PC-3 (cell line): ENCODE measurements at regions not wholly inside any gene's neighbourhood (a gene's known extent, or its start where the extent isn't known, plus 50 kb on each side); places are given as distances from the start of the nearest gene placed in this dataset.

Experiments used
- ATAC-seq: fragments of 200-7000 bp; cut with Tn5 transposase; 2 replicates; pipeline ENCODE4 v1.9.1; 2020; ENCODE audit warnings: mild to moderate bottlenecking, moderate library complexity
- BruUV-seq: library from RNA; stranded (reverse); fragments of 400-500 nt; replicated peaks from 2 replicates; lab custom pipeline; 2021; lab: Mats Ljungman, UMichigan
- CTCF ChIA-PET: fragments of 300-600 bp; sonication (Branson Sonifier 250); formaldehyde crosslinking; loops from one replicate; lab custom pipeline; 2022; ENCODE audit warnings: antibody characterized with exemption; lab: Charles Lee
- POLR2A ChIA-PET: fragments of 300-600 bp; sonication (Branson Sonifier 250); formaldehyde crosslinking; loops from one replicate; lab custom pipeline; 2022; ENCODE audit warnings: antibody characterized with exemption; ENCODE audit not compliant: unreplicated experiment; lab: Charles Lee
- DNase-seq: peaks from one replicate; pipeline ENCODE4 v3.0.0-alpha.2; 2015
- H2AFZ ChIP-seq: fragments of 300-600 bp; sonication (generic); 2 replicates; pipeline ENCODE4 v1.6.0; 2016; ENCODE audit warnings: antibody characterized with exemption, low read length
- H3F3A ChIP-seq: fragments of 300-600 bp; sonication (generic); one replicate; pipeline ENCODE4 v1.6.0; 2017; ENCODE audit warnings: antibody characterized with exemption, low read length, control low read depth, mild to moderate bottlenecking; ENCODE audit not compliant: unreplicated experiment
- H3K27ac ChIP-seq: fragments of 300-600 bp; sonication (generic); 2 replicates; pipeline ENCODE4 v1.5.1; 2016; ENCODE audit warnings: mild to moderate bottlenecking, low read length
- H3K27me3 ChIP-seq: fragments of 300-600 bp; sonication (generic); 2 replicates; pipeline ENCODE4 v1.6.1; 2016; ENCODE audit warnings: low read length, mixed read lengths
- H3K36me3 ChIP-seq: fragments of 300-600 bp; sonication (generic); 2 replicates; pipeline ENCODE4 v1.6.1; 2016; ENCODE audit warnings: low read depth, mixed run types, low read length, mixed read lengths
- H3K4me1 ChIP-seq: fragments of 300-600 bp; sonication (generic); 2 replicates; pipeline ENCODE4 v1.5.1; 2016; ENCODE audit warnings: low read length; ENCODE audit not compliant: insufficient read depth
- H3K4me2 ChIP-seq: fragments of 300-600 bp; sonication (generic); 2 replicates; pipeline ENCODE4 v1.6.0; 2016; ENCODE audit warnings: low read length
- H3K4me3 ChIP-seq: fragments of 300-600 bp; sonication (generic); 2 replicates; pipeline ENCODE4 v1.5.1; 2016; ENCODE audit warnings: mild to moderate bottlenecking, low read length, mixed read lengths
- H3K79me2 ChIP-seq: fragments of 300-600 bp; sonication (generic); 2 replicates; pipeline ENCODE4 v1.6.1; 2017; ENCODE audit warnings: low read length, mixed read lengths
- H3K9ac ChIP-seq: fragments of 300-600 bp; sonication (generic); 2 replicates; pipeline ENCODE4 v1.6.0; 2016; ENCODE audit warnings: mild to moderate bottlenecking, low read length
- H3K9me2 ChIP-seq: fragments of 300-600 bp; sonication (generic); replicated peaks from 2 replicates; pipeline ENCODE4 v1.6.1; 2016; ENCODE audit warnings: mixed run types, low read length, mixed read lengths
- H3K9me3 ChIP-seq: fragments of 300-600 bp; sonication (generic); 2 replicates; pipeline ENCODE4 v1.6.1; 2016; ENCODE audit warnings: low read length, mixed read lengths
- H4K20me1 ChIP-seq: fragments of 300-600 bp; sonication (generic); 2 replicates; pipeline ENCODE4 v1.6.1; 2016; ENCODE audit warnings: low read length, mixed read lengths
- EZH2 ChIP-seq: fragments of 300-600 bp; sonication (generic); IDR thresholded peaks from one replicate; pipeline ENCODE4 v1.6.1; 2017; ENCODE audit warnings: antibody characterized with exemption, mild to moderate bottlenecking, low read length; ENCODE audit not compliant: unreplicated experiment
- EZH2phosphoT487 ChIP-seq: fragments of 300-600 bp; sonication (generic); IDR thresholded peaks from 2 replicates; pipeline ENCODE4 v1.6.1; 2018; ENCODE audit warnings: mild to moderate bottlenecking, antibody characterized with exemption, low read length, borderline replicate concordance
- intact Hi-C: fragments of 100-400 bp; cut with micrococcal nuclease; formaldehyde crosslinking; loops from 2 replicates; pipeline ENCODE4 v1.9.0; 2023
- TF ChIP-seq, protein P1 (sequence below): fragments of 300-600 bp; sonication (generic); conservative IDR thresholded peaks from 2 replicates; pipeline ENCODE4 v1.5.1; 2017; ENCODE audit warnings: antibody characterized with exemption, low read depth, mild to moderate bottlenecking, low read length

GRCh38 chr4:178894126-178894525, 1451.9 kb upstream of the AGA start:
- Histone ChIP-seq H3K27me3 (no peaks in the 10 kb centered on the region), H3K9me2 (no peaks in the 10 kb centered on the region), H3K4me2 (no peak overlapping the region), H3K27ac (no peak overlapping the region), H4K20me1 (no peaks in the 10 kb centered on the region), H3K4me1 (no peaks in the 10 kb centered on the region), H3K9ac (no peak overlapping the region), H3K4me3 (no peak overlapping the region), H3K36me3 (no peaks in the 10 kb centered on the region), H3F3A (no peaks in the 10 kb centered on the region), H2AFZ (no peak overlapping the region), H3K79me2 (no peaks in the 10 kb centered on the region), H3K9me3 (no peaks in the 10 kb centered on the region)
- no peak for DNase-seq
- TF ChIP-seq EZH2phosphoT487 (no peak), EZH2 (no peak)
- TF ChIP-seq, protein P1, sequence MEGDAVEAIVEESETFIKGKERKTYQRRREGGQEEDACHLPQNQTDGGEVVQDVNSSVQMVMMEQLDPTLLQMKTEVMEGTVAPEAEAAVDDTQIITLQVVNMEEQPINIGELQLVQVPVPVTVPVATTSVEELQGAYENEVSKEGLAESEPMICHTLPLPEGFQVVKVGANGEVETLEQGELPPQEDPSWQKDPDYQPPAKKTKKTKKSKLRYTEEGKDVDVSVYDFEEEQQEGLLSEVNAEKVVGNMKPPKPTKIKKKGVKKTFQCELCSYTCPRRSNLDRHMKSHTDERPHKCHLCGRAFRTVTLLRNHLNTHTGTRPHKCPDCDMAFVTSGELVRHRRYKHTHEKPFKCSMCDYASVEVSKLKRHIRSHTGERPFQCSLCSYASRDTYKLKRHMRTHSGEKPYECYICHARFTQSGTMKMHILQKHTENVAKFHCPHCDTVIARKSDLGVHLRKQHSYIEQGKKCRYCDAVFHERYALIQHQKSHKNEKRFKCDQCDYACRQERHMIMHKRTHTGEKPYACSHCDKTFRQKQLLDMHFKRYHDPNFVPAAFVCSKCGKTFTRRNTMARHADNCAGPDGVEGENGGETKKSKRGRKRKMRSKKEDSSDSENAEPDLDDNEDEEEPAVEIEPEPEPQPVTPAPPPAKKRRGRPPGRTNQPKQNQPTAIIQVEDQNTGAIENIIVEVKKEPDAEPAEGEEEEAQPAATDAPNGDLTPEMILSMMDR = no peak
- ChIA-PET CTCF (no interaction called here), POLR2A (no interaction called here)
- BruUV-seq = no TSS peak
- intact Hi-C loops = no loop called here
- no peak for ATAC-seq

- POLR2A ChIA-PET = no interaction called here
Observed at GRCh38 chr4:178899084-178899483, 1456.8 kb upstream of the AGA start.

DNA sequence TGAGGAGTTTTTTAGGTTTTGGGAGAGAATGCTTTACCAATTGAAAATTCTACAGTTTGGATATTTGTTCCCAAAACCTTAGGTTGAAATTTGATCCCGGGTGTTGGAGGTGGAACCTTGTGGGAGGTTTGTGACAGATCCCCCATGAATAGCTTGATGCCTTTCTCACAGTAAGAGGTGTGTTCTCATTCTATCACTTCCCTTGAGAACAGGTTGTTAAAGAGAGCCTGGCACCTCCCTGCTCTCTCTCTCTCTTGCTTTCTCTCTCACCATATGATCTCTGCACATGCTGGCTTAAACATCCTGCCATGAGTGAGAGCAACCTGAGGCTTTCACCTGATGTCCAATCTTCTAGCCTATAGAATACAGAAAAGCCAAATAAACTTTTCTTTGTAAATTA, 1475.5 kb upstream of the AGA start:
- no peak for ATAC-seq
- intact Hi-C loops = no loop called here
- POLR2A ChIA-PET = no interaction called here

More at GRCh38 chr4:178899084-178899483, 1456.8 kb upstream of the AGA start:
- Histone ChIP-seq H3K4me2 (no peak overlapping the region), H3K27me3 (0 out of 2 replicates have a peak, but pooled peaks cover 4% of the 10 kb centered on the region), H2AFZ (no peak overlapping the region), H3K4me1 (no peaks in the 10 kb centered on the region), H3K9me2 (no peaks in the 10 kb centered on the region), H3K9me3 (no peaks in the 10 kb centered on the region), H3K36me3 (no peaks in the 10 kb centered on the region), H3K27ac (no peak overlapping the region), H3K79me2 (no peaks in the 10 kb centered on the region), H4K20me1 (no peaks in the 10 kb centered on the region), H3F3A (no peaks in the 10 kb centered on the region), H3K9ac (no peak overlapping the region), H3K4me3 (no peak overlapping the region)
- TF ChIP-seq, protein P1 = no peak
- TF ChIP-seq EZH2phosphoT487 (no peak), EZH2 (no peak)
- ATAC-seq = no peak
- intact Hi-C loops = no loop called here
- DNase-seq = no peak
- CTCF ChIA-PET = no interaction called here
- BruUV-seq = no TSS peak

More for the DNA sequence above, 1475.5 kb upstream of the AGA start:
- H3K4me3 ChIP-seq = no peak overlapping the region
- no TSS peak for BruUV-seq
- H2AFZ ChIP-seq = no peak overlapping the region
- no peaks in the 10 kb centered on the region for H4K20me1 ChIP-seq
- no peaks in the 10 kb centered on the region for H3K36me3 ChIP-seq
- no peaks in the 10 kb centered on the region for H3F3A ChIP-seq
- H3K27ac ChIP-seq = no peak overlapping the region
- H3K4me2 ChIP-seq = no peak overlapping the region
- H3K9me2 ChIP-seq = no peaks in the 10 kb centered on the region
- H3K4me1 ChIP-seq = no peaks in the 10 kb centered on the region
- no peaks in the 10 kb centered on the region for H3K9me3 ChIP-seq
- no peaks in the 10 kb centered on the region for H3K79me2 ChIP-seq
- no peak overlapping the region for H3K9ac ChIP-seq
- no peaks in the 10 kb centered on the region for H3K27me3 ChIP-seq
- CTCF ChIA-PET = no interaction called here
- DNase-seq = no peak
- TF ChIP-seq, protein P1 = no peak
- TF ChIP-seq EZH2 = no peak
